ENCODE measurements at regions not wholly inside any gene's neighbourhood (a gene's known extent, or its start where the extent isn't known, plus 50 kb on each side); places are given as distances from the start of the nearest gene placed in this dataset.

DNA sequence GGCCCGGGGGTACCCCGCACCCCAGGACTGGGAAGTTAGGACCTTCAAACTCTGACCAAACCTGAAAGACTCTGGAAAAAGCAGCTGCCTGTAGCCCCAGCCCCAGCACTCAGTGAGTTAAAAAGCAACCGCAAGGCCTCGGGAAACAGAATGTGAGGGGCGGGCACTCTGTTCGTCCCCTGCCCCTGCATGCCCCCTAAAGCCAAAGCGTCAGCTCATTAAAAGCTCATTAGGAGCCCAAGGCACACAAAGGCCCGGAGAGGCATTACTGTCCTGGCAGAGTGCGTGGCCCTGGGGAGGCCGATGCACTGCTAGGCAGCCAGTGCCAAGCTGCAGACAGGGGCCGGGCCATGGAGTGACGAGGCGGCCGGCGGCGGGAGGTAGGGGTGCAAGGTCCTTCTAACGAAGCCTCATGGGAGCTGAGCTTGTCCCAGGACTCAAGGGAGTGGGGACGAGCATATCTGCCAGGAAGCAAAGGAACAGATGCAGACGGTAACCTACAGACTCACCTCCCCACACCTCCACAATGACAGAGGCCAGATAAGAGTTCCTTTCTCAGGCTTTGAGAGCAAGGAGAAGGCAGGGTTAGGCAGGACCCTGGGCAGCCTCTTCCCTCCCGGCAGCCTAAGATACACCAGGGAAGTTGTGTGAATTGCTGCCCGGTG, 116.8 kb downstream of the ENGASE start:
- TF ChIP-seq POLR2A (IDR thresholded peaks at IDR 0.05): no peak
- TF ChIP-seq, protein P1, sequence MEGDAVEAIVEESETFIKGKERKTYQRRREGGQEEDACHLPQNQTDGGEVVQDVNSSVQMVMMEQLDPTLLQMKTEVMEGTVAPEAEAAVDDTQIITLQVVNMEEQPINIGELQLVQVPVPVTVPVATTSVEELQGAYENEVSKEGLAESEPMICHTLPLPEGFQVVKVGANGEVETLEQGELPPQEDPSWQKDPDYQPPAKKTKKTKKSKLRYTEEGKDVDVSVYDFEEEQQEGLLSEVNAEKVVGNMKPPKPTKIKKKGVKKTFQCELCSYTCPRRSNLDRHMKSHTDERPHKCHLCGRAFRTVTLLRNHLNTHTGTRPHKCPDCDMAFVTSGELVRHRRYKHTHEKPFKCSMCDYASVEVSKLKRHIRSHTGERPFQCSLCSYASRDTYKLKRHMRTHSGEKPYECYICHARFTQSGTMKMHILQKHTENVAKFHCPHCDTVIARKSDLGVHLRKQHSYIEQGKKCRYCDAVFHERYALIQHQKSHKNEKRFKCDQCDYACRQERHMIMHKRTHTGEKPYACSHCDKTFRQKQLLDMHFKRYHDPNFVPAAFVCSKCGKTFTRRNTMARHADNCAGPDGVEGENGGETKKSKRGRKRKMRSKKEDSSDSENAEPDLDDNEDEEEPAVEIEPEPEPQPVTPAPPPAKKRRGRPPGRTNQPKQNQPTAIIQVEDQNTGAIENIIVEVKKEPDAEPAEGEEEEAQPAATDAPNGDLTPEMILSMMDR (IDR thresholded peaks at IDR 0.05): no peak
